HG03439 (cell line): ENCODE measurements at regions not wholly inside any gene's neighbourhood (a gene's known extent, or its start where the extent isn't known, plus 50 kb on each side); places are given as distances from the start of the nearest gene placed in this dataset.

Experiments used
- ATAC-seq: cut with Tn5 transposase; IDR thresholded peaks from one replicate; pipeline ENCODE4 v1.9.1; 2021; ENCODE audit warnings: mild to moderate bottlenecking, moderate library complexity; ENCODE audit not compliant: unreplicated experiment

- no peak for ATAC-seq
Observed at GRCh38 chr3:180330440-180330839, 271.5 kb upstream of the TTC14 start.

GRCh38 chr3:180332608-180333007, 269.4 kb upstream of the TTC14 start:
- ATAC-seq = peak; percentile 73

GRCh38 chr3:180335050-180335449, 266.9 kb upstream of the TTC14 start:
- no peak for ATAC-seq

- ATAC-seq = no peak
Observed at GRCh38 chr3:180340395-180340794, 261.6 kb upstream of the TTC14 start.

- ATAC-seq = no peak
Observed at GRCh38 chr3:180341516-180341915, 260.4 kb upstream of the TTC14 start.

GRCh38 chr3:180351601-180352000, 250.4 kb upstream of the TTC14 start:
- no peak for ATAC-seq

GRCh38 chr3:180352261-180352660, 249.7 kb upstream of the TTC14 start:
- ATAC-seq = no peak

- ATAC-seq = no peak
Observed at GRCh38 chr3:180354214-180354613, 247.7 kb upstream of the TTC14 start.

GRCh38 chr3:180358179-180358578, 243.8 kb upstream of the TTC14 start:
- no peak for ATAC-seq

- ATAC-seq = no peak
Observed at GRCh38 chr3:180359061-180359952, 242.7 kb upstream of the TTC14 start.

- no peak for ATAC-seq
Observed at GRCh38 chr3:180359953-180360279, 242.0 kb upstream of the TTC14 start.

GRCh38 chr3:180362081-180362480, 239.9 kb upstream of the TTC14 start:
- no peak for ATAC-seq

- no peak for ATAC-seq
Observed at GRCh38 chr3:180375831-180376230, 226.1 kb upstream of the TTC14 start.

- ATAC-seq = no peak
Observed at GRCh38 chr3:180378496-180378895, 223.5 kb upstream of the TTC14 start.

GRCh38 chr3:180382638-180383180, 219.3 kb upstream of the TTC14 start:
- ATAC-seq = no peak

GRCh38 chr3:180383332-180384020, 218.5 kb upstream of the TTC14 start:
- no peak for ATAC-seq

- no peak for ATAC-seq
Observed at GRCh38 chr3:180390313-180390712, 211.7 kb upstream of the TTC14 start.

- ATAC-seq = no peak
Observed at GRCh38 chr3:180391001-180391400, 211.0 kb upstream of the TTC14 start.

- no peak for ATAC-seq
Observed at GRCh38 chr3:180401226-180401625, 200.7 kb upstream of the TTC14 start.

- no peak for ATAC-seq
Observed at GRCh38 chr3:180402471-180403073, 199.4 kb upstream of the TTC14 start.

- no peak for ATAC-seq
Observed at GRCh38 chr3:180403156-180403555, 198.8 kb upstream of the TTC14 start.

GRCh38 chr3:180408654-180409053, 193.3 kb upstream of the TTC14 start:
- no peak for ATAC-seq
